Smooth muscle cell (in vitro differentiated cells): ENCODE measurements at regions not wholly inside any gene's neighbourhood (a gene's known extent, or its start where the extent isn't known, plus 50 kb on each side); places are given as distances from the start of the nearest gene placed in this dataset.

ENCODE experiments used
- DNase-seq: peaks from one replicate; lab custom pipeline; 2025; ENCODE audit not compliant: unreplicated experiment; lab: John Stamatoyannopoulos, UW
- H2AFZ ChIP-seq: fragments of 200-600 bp; sonication (generic); 2 replicates; pipeline ENCODE4 v1.6.0; 2016; ENCODE audit warnings: antibody characterized with exemption, low read depth, mild to moderate bottlenecking
- H3F3A ChIP-seq: fragments of 200-600 bp; sonication (generic); 2 replicates; pipeline ENCODE4 v1.6.0; 2017; ENCODE audit warnings: antibody characterized with exemption, low read depth
- H3K27ac ChIP-seq: fragments of 200-600 bp; sonication (generic); 2 replicates; pipeline ENCODE4 v1.5.1; 2016; ENCODE audit warnings: low read depth, mild to moderate bottlenecking
- H3K27me3 ChIP-seq: fragments of 200-600 bp; sonication (generic); 2 replicates; pipeline ENCODE4 v1.6.1; 2016; ENCODE audit warnings: low read depth, mild to moderate bottlenecking
- H3K36me3 ChIP-seq: fragments of 200-600 bp; sonication (generic); 2 replicates; pipeline ENCODE4 v1.5.1; 2016; ENCODE audit warnings: low read depth
- H3K4me1 ChIP-seq: fragments of 200-600 bp; sonication (generic); 2 replicates; pipeline ENCODE4 v1.5.1; 2016; ENCODE audit warnings: low read depth
- H3K4me2 ChIP-seq: fragments of 200-600 bp; sonication (generic); 2 replicates; pipeline ENCODE4 v1.6.0; 2016; ENCODE audit warnings: mild to moderate bottlenecking
- H3K4me3 ChIP-seq: fragments of 200-600 bp; sonication (generic); 2 replicates; pipeline ENCODE4 v1.5.1; 2016; ENCODE audit warnings: mild to moderate bottlenecking
- H3K79me2 ChIP-seq: fragments of 200-600 bp; sonication (generic); 2 replicates; pipeline ENCODE4 v1.6.0; 2016; ENCODE audit warnings: low read depth, mild to moderate bottlenecking
- H3K9ac ChIP-seq: fragments of 200-600 bp; sonication (generic); 2 replicates; pipeline ENCODE4 v1.6.0; 2016; ENCODE audit warnings: low read depth
- H3K9me3 ChIP-seq: fragments of 200-600 bp; sonication (generic); replicated peaks from 2 replicates; pipeline ENCODE4 v1.5.1; 2016; ENCODE audit warnings: low read depth
- H4K20me1 ChIP-seq: fragments of 200-600 bp; sonication (generic); 2 replicates; pipeline ENCODE4 v1.6.0; 2016; ENCODE audit warnings: low read depth
- WGBS: methylation state at CpG from one replicate; pipeline ENCODE4 v1.1.7; 2016; ENCODE audit warnings: low lambda C conversion rate; 5-methylcytosine and 5-hydroxymethylcytosine counted together
- TF ChIP-seq, protein P1 (sequence below): fragments of 200-600 bp; sonication (generic); IDR thresholded peaks from 2 replicates; pipeline ENCODE4 v1.5.1; 2017; ENCODE audit warnings: borderline replicate concordance, mild to moderate bottlenecking, antibody characterized with exemption; ENCODE audit not compliant: insufficient read depth, poor library complexity, severe bottlenecking

GRCh38 chr14:89000007-89000942, 175.8 kb downstream of the TTC8 start:
- Histone ChIP-seq H3K36me3 (no peaks in the 10 kb centered on the region), H4K20me1 (no peaks in the 10 kb centered on the region), H3K79me2 (no peaks in the 10 kb centered on the region), H3K9me3 (no peaks in the 10 kb centered on the region), H3K4me1 (no peaks in the 10 kb centered on the region), H3F3A (no peaks in the 10 kb centered on the region), H3K27ac (peak overlapping the region; percentile 52), H3K4me2 (no peak overlapping the region), H3K27me3 (no peaks in the 10 kb centered on the region), H3K4me3 (no peak overlapping the region), H3K9ac (no peak overlapping the region), H2AFZ (peak overlapping the region; percentile 43)
- DNase-seq, result no peak
- TF ChIP-seq, protein P1, sequence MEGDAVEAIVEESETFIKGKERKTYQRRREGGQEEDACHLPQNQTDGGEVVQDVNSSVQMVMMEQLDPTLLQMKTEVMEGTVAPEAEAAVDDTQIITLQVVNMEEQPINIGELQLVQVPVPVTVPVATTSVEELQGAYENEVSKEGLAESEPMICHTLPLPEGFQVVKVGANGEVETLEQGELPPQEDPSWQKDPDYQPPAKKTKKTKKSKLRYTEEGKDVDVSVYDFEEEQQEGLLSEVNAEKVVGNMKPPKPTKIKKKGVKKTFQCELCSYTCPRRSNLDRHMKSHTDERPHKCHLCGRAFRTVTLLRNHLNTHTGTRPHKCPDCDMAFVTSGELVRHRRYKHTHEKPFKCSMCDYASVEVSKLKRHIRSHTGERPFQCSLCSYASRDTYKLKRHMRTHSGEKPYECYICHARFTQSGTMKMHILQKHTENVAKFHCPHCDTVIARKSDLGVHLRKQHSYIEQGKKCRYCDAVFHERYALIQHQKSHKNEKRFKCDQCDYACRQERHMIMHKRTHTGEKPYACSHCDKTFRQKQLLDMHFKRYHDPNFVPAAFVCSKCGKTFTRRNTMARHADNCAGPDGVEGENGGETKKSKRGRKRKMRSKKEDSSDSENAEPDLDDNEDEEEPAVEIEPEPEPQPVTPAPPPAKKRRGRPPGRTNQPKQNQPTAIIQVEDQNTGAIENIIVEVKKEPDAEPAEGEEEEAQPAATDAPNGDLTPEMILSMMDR, result no peak
- WGBS, result 79% methylated on average over 9 of the region's 9 CpGs

- Histone ChIP-seq H3K27me3 (no peaks in the 10 kb centered on the region), H3K79me2 (no peaks in the 10 kb centered on the region), H3K27ac (no peak overlapping the region), H3K4me3 (no peak overlapping the region), H3K9ac (no peak overlapping the region), H3K4me1 (no peaks in the 10 kb centered on the region), H3K36me3 (no peaks in the 10 kb centered on the region), H3K9me3 (no peaks in the 10 kb centered on the region), H4K20me1 (no peaks in the 10 kb centered on the region), H3F3A (no peaks in the 10 kb centered on the region), H3K4me2 (no peak overlapping the region), H2AFZ (no peak overlapping the region)
- TF ChIP-seq, protein P1, result no peak
- no peak for DNase-seq
Measured at GRCh38 chr14:89004166-89004565, 179.7 kb downstream of the TTC8 start.

DNA sequence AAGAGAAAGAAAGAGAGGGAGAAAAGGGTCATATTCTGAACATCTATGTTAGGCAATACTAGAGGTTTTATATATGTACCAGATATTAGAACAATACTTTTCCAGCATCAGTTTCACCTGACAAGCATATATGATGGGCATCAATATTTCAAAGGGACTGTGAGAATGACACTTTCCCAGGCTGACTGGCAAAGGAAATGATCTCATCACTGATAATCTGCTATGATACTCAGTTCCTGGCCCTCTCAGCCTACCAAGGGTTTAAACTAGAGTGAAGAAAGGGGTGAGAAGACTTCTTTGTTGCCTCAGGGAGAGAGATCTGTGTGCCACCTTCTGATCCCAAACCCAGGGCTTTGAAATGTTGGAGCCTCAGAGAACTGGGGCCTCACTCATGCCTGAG, 183.5 kb downstream of the TTC8 start:
- Histone ChIP-seq H2AFZ (no peak overlapping the region), H3K36me3 (no peaks in the 10 kb centered on the region), H3K4me3 (no peak overlapping the region), H3K9me3 (no peaks in the 10 kb centered on the region), H3K27me3 (no peaks in the 10 kb centered on the region), H3K27ac (no peak overlapping the region), H3K9ac (no peak overlapping the region), H3K4me2 (no peak overlapping the region), H3K79me2 (no peaks in the 10 kb centered on the region), H3K4me1 (no peaks in the 10 kb centered on the region), H3F3A (no peaks in the 10 kb centered on the region), H4K20me1 (no peaks in the 10 kb centered on the region)
- TF ChIP-seq, protein P1, result no peak
- DNase-seq, result no peak
